Transverse colon (tissue), 4 donors: ENCODE measurements at regions not wholly inside any gene's neighbourhood (a gene's known extent, or its start where the extent isn't known, plus 50 kb on each side); places are given as distances from the start of the nearest gene placed in this dataset.

Source experiments
- DNase-seq: peaks from one replicate; pipeline ENCODE4 v3.0.0-alpha.2; 2019
- H3K27ac ChIP-seq, 4 donors: fragments of 200-600 bp; sonication (generic); 2 replicates each; pipeline ENCODE4 v1.5.1; 2016 to 2018; ENCODE audit warnings: inconsistent platforms in 4 of 4
- H3K27me3 ChIP-seq: fragments of 200-600 bp; sonication (generic); 2 replicates; pipeline ENCODE4 v1.5.1; 2017; ENCODE audit warnings: inconsistent platforms
- H3K36me3 ChIP-seq, 4 donors: fragments of 200-600 bp; sonication (generic); 2 replicates each; pipeline ENCODE4 v1.5.1; 2017 to 2019; ENCODE audit warnings: inconsistent platforms in 4 of 4
- H3K4me1 ChIP-seq, 4 donors: fragments of 200-600 bp; sonication (generic); 2 replicates each; pipeline ENCODE4 v1.5.1; 2017 to 2020; ENCODE audit warnings: inconsistent platforms in 4 of 4
- H3K4me3 ChIP-seq, 4 donors: fragments of 200-600 bp; sonication (generic); 1 replicate in 1 of 4; 2 replicates in 3 of 4; pipeline versions ENCODE4 v1.5.1 to v1.6.1; 2017 to 2019; ENCODE audit warnings: inconsistent platforms in 4 of 4
- H3K9me3 ChIP-seq, 2 donors: fragments of 200-600 bp; sonication (generic); 2 replicates each; pipeline ENCODE4 v1.5.1; 2017 to 2019; ENCODE audit warnings: inconsistent platforms in 2 of 2
- EP300 ChIP-seq: sonication (generic); formaldehyde crosslinking; IDR thresholded peaks from one replicate; pipeline ENCODE4 v1.6.1; 2017; ENCODE audit warnings: antibody characterized with exemption, low read depth
- POLR2A ChIP-seq: fragments of 450-650 bp; IDR thresholded peaks from one replicate; pipeline ENCODE4 v1.6.1; 2016; ENCODE audit warnings: antibody characterized with exemption, mild to moderate bottlenecking, moderate library complexity
- POLR2AphosphoS5 ChIP-seq, 3 donors: sonication (generic); formaldehyde crosslinking; IDR thresholded peaks; one replicate each; pipeline ENCODE4 v1.6.1; 2016; ENCODE audit warnings: antibody characterized with exemption in 3 of 3
- WGBS, 2 donors: methylation state at CpG; one replicate each; pipeline ENCODE4 v1.1.5; 2018; ENCODE audit warnings: low coverage in 1 of 2; 5-methylcytosine and 5-hydroxymethylcytosine counted together
- in situ Hi-C, 4 donors: fragments of 200-750 bp; cut with MboI; loops; one replicate each; pipeline versions ENCODE4 v1.15.0 to v1.15.1; 2017; ENCODE audit warnings: low sequenced_read_pairs in 3 of 4, low pct_ligation_motif_present in 1 of 4, low pct_unique_long_range_greater_than_20kb in 1 of 4
- intact Hi-C: fragments of 100-400 bp; cut with DNase I; formaldehyde crosslinking; loops from one replicate; pipeline ENCODE4 v1.15.1; 2023; ENCODE audit warnings: low total_unique reads
- TF ChIP-seq, protein P1 (sequence below), 5 experiments: fragments of 200-600 bp in 3 of 5; fragments of 450-650 bp in 2 of 5; sonication (generic) in 3 of 5; IDR thresholded peaks; 1 replicate in 2 of 5; 2 replicates in 3 of 5; pipeline ENCODE4 v1.5.1; 2016 to 2017; ENCODE audit warnings: antibody characterized with exemption in 5 of 5, inconsistent platforms in 3 of 5, mild to moderate bottlenecking in 2 of 5, moderate library complexity in 1 of 5

DNA sequence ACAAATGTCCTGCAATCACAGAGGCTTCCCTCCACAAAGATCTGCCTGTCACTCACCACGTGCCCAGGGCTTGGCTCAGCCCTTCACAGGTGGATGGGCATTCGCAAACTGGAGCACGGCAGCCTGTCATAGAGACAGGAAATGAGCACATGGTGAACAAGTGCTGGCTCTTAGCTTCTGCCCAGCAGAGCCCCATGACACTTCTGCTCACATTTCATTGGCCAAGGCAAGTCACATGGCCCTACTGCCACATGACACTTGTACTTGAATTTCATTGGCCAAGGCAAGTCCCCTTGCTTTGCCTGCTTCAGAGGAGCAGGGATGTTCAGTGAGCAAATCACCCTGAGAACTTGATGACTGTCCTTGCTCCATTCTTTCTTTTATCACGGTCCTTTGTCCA, 110.8 kb upstream of the PPP2R2D start:
- TF ChIP-seq EP300, result no peak
- TF ChIP-seq POLR2A, result no peak
- TF ChIP-seq, protein P1, sequence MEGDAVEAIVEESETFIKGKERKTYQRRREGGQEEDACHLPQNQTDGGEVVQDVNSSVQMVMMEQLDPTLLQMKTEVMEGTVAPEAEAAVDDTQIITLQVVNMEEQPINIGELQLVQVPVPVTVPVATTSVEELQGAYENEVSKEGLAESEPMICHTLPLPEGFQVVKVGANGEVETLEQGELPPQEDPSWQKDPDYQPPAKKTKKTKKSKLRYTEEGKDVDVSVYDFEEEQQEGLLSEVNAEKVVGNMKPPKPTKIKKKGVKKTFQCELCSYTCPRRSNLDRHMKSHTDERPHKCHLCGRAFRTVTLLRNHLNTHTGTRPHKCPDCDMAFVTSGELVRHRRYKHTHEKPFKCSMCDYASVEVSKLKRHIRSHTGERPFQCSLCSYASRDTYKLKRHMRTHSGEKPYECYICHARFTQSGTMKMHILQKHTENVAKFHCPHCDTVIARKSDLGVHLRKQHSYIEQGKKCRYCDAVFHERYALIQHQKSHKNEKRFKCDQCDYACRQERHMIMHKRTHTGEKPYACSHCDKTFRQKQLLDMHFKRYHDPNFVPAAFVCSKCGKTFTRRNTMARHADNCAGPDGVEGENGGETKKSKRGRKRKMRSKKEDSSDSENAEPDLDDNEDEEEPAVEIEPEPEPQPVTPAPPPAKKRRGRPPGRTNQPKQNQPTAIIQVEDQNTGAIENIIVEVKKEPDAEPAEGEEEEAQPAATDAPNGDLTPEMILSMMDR (IDR thresholded peaks at IDR 0.05), result no peak
- no peak for TF ChIP-seq POLR2AphosphoS5 (IDR thresholded peaks at IDR 0.05)
- Histone ChIP-seq H3K36me3 (no peaks in the 10 kb centered on the region), H3K27ac (no peak overlapping the region), H3K4me3 (no peak overlapping the region), H3K27me3 (no peaks in the 10 kb centered on the region), H3K9me3 (no peaks in the 10 kb centered on the region), H3K4me1 (no peaks in the 10 kb centered on the region)
- DNase-seq, result no peak
- in situ Hi-C loops, result loop anchor here in 2 of 4 donors (25.0 kb wide), 1 partner anchor 1603 kb away; no protein-coding TSS in a partner anchor
- intact Hi-C loops, result loop anchor here (5.0 kb wide), 1 partner anchor 1593 kb away; no protein-coding TSS in a partner anchor
- WGBS, 2 donors, result 71 to 78% methylated on average over 1 to 4 of the region's 4 CpGs

DNA sequence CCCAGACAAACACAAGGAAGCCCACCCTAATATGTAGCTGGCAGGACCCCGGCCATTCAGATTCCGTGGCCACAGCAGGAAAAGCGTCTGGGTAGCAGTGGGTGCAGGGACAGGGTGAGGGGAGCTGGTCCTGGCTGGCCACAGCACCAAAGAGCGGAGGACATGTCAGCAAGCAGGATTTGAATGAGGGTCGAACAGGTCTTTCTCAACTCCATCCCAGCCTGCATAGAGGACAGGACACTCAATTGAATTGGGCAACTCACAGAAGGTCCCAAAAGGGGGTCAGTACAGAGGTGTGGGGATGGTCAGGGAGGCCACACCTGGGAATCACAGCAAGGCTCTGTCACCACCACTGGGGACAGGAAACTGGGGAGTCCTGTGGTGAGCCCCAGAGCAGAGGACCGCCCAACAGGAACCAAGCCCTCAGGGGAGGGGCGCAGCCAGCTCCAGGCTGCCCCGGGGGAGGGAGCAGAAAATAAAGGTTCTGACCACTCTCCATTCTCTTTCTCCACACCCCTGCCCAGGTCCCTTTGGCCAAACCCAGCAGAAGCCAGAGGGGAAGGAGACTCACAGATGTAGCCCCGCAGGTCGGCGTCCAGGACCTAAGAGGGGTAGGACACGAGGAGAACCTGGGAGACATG, 108.7 kb upstream of the PPP2R2D start:
- in situ Hi-C loops, result loop anchor here in 2 of 4 donors (25.0 kb wide), 1 partner anchor 1605 kb away; no protein-coding TSS in a partner anchor
- TF ChIP-seq POLR2A, result no peak
- TF ChIP-seq EP300, result no peak
- no peak for TF ChIP-seq POLR2AphosphoS5 (IDR thresholded peaks at IDR 0.05)
- TF ChIP-seq, protein P1 (IDR thresholded peaks at IDR 0.05), result no peak
- Histone ChIP-seq H3K4me3 (no peak overlapping the region), H3K36me3 (no peaks in the 10 kb centered on the region), H3K4me1 (no peaks in the 10 kb centered on the region), H3K9me3 (peaks cover 0 to 4% of the 10 kb centered on the region in 2 donors), H3K27ac (no peak overlapping the region), H3K27me3 (no peaks in the 10 kb centered on the region)
- intact Hi-C loops, result loop anchor here (5.0 kb wide), 1 partner anchor 1595 kb away; no protein-coding TSS in a partner anchor
- DNase-seq, result no peak
- WGBS, 2 donors, result 74% methylated on average over 12 of the region's 12 CpGs; no CpG with 5 or more reads in 1 of the 2 donors

DNA sequence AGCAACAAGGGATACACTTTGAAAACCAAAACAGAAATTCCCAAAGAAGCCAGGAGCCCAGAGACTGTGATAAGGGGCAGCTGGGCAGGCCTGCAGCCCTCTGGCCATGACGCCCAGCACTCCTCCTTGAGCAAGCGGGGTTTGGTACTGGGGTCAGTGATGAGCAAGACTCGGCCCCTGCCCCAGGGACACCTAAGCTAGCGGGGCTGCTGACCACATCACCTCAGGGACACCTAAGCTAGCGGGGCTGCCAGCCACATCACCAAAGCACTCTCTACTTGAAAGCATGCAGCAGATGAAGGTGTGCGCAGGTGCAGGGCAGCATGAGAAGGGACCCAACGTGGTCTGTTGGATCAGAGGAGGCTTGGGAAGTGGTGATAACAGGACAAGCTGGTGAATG, 108.0 kb upstream of the PPP2R2D start:
- H3K27ac ChIP-seq, result no peak overlapping the region
- no peak for DNase-seq
- H3K4me3 ChIP-seq, result no peak overlapping the region
- intact Hi-C loops, result loop anchor here (5.0 kb wide), 1 partner anchor 1596 kb away; no protein-coding TSS in a partner anchor
- no peaks in the 10 kb centered on the region for H3K4me1 ChIP-seq
- peaks cover 2 to 4% of the 10 kb centered on the region in 2 donors for H3K9me3 ChIP-seq
- 78% methylated on average over 7 of the region's 7 CpGs; no CpG with 5 or more reads in 1 of the 2 donors for WGBS, 2 donors
- no peaks in the 10 kb centered on the region for H3K36me3 ChIP-seq
- no peaks in the 10 kb centered on the region for H3K27me3 ChIP-seq
- no peak for TF ChIP-seq EP300
- TF ChIP-seq, protein P1 (IDR thresholded peaks at IDR 0.05), result no peak
- no peak for TF ChIP-seq POLR2A
- no peak for TF ChIP-seq POLR2AphosphoS5 (IDR thresholded peaks at IDR 0.05)
- in situ Hi-C loops, result loop anchor here in 2 of 4 donors (25.0 kb wide), 1 partner anchor 1606 kb away; no protein-coding TSS in a partner anchor

DNA sequence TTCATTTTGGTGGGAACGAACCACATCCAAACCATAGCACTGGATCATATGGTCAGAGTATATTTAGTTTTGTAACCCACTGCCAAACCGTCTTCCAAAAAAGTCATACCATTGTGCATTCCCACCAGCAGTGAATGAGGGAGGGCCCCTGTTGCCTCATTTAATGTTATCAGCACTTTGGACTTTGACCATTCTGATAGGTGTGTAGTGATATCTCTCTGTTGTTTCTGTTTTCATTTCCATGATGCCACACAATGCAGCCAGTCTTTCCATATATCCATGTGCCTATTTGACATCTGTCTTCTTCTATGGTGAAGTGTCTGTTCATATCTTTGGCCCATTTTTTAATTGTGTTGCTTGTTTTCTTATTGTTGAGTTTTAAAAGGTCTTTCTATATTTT, 105.0 kb upstream of the PPP2R2D start:
- no peak for DNase-seq
- in situ Hi-C loops (loop anchor here in 2 of 4 donors (25.0 kb wide), 1 partner anchor 1608 kb away; no protein-coding TSS in a partner anchor), intact Hi-C loops (no loop called here)
- Histone ChIP-seq H3K27ac (no peak overlapping the region), H3K4me1 (no peaks in the 10 kb centered on the region), H3K9me3 (peaks cover 13 to 18% of the 10 kb centered on the region in 2 donors), H3K4me3 (no peak overlapping the region), H3K36me3 (no peaks in the 10 kb centered on the region), H3K27me3 (no peaks in the 10 kb centered on the region)
- 54 to 80% methylated on average over 1 to 2 of the region's 2 CpGs for whole genome bisulfite sequencing, 2 donors
- TF ChIP-seq, protein P1 (IDR thresholded peaks at IDR 0.05), result no peak
- TF ChIP-seq EP300 (no peak), POLR2A (no peak), POLR2AphosphoS5 (IDR thresholded peaks at IDR 0.05) (no peak)
